IPS-NIHi7 (cell line): ENCODE measurements at regions not wholly inside any gene's neighbourhood (a gene's known extent, or its start where the extent isn't known, plus 50 kb on each side); places are given as distances from the start of the nearest gene placed in this dataset.
"Not testable (repeated sequence)": the region's sequence is repeated elsewhere in the genome, so short reads cannot be mapped to it uniquely, and the experiment has no call there.

Source experiments
- DNase-seq: peaks from one replicate; pipeline ENCODE4 v3.0.0; 2012; ENCODE audit warnings: mixed read lengths; ENCODE audit errors: extremely low spot score

- DNase-seq, result no peak
Measured at GRCh38 chr9:129435988-129436717, 184.7 kb downstream of the C9orf50 start.

DNA sequence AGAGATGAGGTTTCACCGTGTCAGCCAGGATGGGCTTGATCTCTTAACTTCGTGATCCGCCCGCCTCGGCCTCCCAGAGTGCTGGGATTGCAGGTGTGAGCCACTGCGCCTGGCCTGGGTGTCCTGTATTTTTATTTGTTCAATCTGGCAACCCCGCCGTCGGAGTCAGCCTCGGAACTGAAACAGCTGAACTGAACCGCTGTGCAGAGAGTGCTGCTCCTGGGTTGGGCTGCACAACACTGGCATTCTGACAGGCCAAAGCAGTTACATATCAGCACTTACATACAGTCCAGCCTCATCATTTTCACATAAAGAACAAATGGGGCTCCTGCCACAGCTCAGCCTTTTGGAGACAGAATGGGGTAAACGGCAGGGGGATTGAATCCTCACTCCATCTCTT lies 185.6 kb downstream of the C9orf50 start:
- no peak for DNase-seq

DNA sequence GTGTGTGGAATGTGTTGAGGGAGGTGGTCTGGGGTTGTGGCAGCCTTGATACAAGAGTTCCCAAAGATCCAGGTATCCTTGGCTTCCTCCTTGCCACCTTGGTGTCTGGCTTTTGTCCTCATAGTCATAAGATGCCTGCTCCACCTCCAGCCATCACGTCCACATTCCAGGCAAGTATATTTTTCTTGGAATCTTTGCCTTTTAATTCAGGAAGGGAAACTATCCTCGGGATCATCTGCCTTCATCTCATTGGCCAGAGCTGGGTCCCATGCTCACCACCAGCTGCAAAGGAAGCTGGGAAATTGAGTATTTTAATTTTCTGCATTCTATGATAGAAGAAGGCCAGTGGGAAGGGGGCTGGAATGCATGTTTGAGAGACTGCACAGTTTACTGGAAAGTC lies 186.7 kb downstream of the C9orf50 start:
- no peak for DNase-seq

DNA sequence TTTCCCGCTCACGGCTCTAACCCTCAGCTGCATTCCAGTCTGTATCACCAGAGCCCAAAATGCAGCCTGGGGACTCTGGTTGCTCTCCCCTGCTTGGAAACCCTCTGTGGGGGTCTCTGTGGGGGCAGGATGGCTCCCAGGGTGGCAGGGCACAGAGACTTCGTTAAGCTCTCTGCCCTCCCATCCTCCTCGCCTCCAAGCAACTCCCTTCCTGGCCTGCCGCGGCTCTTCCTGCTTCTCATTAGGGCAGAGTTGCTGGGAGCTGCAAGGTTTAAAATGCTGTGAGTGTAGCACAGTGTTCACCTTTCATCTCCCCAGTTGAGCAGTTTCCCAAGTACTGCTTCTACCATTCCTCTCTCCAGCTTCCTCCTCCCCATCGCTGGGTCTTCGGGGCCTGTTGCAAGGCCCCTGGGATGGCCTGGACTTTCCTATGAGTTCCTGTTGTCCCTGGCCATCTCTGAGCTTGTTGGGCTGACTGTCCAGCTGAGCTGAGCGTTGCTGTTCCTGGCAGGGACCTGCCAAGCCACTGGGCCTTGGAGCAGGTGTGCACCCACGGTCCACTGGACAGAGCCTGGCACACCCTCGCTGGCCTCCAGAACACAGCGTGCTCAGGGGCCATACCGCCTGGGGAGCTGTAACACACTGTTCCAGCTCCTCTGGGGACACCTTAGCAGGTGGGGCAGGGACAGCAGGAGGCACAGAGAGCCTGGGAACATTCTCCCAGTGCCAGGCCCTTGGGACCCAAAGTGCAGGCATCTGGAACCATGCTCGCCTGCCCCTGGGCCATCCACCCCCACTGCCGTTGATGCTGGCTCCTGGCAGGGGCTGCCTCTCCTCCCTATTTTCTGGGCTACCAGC lies 188.4 kb downstream of the C9orf50 start:
- DNase-seq, result no peak

DNA sequence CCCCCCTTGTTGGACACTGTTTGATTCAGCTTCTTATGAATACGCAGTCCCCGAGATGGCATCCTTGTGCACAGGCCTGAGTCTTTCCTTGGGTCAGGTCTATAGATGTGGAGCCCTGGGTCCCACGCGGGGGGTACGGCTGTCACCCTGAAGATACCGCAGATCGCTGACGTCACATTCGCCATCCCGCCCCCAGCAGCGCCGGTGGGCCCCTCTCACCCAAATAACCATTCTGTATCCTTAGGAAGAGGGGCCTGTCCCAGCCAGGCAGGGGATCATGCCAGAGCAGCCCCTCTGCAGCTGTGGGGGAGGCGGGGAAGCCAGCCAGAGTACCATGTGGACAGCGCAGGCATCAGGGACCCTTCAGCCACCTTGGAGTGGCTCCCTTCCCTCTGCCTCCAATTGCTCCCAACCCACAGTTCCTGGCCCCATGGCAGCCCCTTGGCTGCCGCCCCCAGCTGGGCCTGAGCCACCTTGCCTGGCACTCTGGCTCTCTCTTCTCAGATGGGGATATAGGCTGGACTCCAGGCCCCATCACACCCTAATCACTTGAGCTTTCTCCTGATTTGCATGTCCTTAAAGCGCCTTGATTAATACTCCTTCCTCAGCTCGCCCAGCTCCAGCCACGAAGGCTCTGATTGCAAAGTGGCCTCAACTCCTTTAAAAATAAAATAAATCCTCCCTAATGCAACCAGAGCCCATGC lies 189.8 kb downstream of the C9orf50 start:
- DNase-seq, result no peak

DNA sequence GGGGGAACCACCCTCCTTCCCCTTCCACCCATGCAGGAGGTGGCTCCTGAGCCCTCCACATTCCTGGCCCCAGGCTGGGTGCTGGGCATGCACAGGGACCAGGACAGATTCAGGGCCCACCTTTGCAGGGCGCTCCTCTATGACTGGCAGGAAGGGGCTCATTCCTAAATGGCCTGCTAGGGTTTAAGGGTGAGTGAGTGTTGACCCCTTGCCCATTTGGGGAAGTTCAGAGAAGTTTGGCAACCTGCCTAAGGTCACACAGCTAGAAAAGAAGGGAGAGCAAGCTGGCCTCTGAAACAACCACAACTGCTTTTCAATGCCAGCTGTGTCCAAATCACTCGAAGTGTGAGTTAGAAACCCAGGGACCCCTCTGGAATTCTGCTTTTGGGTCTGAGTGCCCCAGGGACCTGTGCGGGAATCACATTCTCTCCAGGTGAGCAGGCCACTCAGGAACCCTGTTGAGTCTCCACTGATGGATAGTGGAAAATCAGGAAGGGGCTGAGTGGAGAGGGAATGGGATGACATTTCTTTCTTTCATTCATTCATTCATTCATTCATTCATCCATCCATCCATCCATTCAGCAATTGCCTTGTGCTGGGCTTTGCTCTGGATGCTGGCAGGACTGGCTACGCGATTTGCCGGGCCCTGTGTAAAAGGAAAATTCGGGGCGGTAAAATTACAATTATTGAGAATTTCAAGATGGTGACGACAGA lies 191.9 kb downstream of the C9orf50 start:
- no peak for DNase-seq

DNA sequence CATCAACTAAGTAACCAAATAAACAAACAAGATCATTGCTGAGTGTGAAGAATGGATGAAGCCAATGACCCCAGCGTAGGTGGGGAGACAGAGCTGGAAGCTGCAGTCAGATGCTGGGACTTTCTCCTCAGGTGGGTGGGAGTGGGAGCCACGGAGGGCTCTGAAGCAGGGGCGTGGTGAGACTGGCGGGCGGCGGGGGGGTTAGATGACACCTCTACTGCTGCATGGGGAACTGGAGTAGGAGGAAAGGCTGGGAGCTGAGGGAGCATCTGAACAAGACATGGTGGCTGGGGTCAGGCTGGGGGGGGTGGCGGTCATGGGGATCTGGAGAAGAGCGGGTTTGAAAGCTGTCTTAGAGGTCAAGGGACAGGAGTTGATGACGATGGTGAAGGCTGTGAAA lies 193.8 kb downstream of the C9orf50 start:
- no peak for DNase-seq

DNA sequence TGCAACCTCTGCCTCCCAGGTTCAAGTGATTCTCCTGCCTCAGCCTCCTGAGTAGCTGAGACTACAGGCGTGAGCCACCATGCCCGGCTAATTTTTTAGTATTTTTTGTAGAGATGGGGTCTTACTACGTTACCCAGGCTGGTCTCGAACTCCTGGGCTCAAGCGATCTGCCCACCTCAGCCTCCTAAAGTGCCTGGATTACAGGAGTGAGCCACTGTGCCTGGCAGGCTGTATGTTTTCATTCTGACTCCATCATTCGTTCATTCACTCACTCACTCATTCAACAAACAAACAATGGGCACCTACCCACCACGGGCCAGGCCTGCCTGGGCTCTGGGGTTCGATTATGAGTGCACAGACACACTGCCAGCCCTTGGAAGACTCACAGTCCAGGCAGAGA lies 197.1 kb downstream of the C9orf50 start:
- DNase-seq, result not testable (repeated sequence)

DNA sequence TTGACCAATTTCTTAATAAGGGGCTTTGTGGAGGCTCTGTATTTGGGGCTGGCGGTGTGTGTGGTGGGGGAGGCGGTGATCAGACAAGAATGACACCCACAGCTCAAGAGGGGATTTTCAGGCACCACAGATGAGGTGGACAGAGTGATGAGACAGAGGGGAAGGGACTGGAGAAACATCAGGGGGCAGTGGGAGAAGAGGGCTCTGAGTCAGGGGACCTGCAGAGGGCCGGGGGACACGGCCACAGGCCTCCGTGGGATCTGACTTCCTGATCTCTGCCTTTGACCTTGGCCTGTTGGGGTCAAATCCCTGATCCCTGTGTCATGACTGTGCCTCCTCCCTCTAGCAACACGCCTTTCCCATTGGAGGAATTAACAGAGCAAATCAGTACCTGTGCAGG lies 197.7 kb downstream of the C9orf50 start:
- DNase-seq, result no peak

DNA sequence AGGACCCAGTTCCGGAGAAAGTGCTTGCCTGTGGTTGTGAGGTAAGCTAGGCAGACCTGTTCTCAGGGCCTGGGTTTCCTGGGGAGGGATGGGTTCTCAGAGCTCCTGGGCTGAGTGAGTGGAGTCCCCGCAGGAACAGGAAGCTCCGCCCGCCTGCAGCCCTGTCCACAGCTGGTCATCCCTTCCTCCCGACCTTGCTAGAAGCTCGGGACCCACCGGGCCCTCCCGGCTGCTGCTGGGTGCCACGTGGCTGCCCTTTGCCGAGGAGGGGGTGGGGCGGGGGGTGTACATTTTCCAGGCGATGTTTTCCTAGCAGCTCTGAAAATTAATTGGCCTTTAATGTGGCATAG lies 198.1 kb downstream of the C9orf50 start:
- DNase-seq, result no peak

DNA sequence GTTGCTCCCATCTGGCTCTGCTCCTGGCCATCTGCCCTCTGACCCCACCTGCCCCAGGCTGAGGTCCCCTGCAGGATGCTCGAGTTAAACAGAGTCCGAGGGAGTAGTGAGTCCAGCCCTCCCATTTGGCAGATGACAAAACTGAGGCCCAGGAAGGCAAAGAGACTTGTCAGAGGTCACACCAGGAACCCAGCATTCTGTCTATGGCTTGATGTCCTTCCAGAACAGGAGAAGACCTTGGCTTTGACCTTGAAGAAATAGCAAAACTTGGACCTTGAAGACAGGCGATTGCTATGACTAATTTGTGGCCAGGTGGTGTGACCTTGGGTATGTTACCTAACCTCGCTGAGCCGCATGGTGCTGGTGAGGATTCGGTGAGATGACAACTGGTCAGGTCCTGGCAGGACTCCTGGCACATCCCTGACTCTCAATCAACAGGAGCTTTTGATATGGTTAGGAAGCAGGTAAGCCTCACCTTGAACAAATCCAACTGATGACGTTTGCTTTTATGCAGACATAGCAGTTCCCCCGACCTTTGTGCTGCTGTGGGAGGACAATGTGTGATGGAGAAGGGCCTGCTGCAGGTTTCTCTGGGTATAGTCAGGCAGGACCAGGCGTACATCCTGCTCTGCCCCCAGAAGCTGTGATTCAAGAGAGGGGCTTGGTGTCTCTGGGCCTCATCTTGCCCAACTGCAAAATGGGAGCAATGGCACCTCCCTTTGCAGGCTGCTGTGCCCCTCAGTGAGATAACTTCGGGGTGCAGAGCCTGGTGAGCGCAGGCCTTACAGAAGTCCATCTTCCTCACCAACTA lies 198.7 kb downstream of the C9orf50 start:
- no peak for DNase-seq

GRCh38 chr9:129421371-129421770 lies 199.5 kb downstream of the C9orf50 start:
- DNase-seq, result no peak

DNA sequence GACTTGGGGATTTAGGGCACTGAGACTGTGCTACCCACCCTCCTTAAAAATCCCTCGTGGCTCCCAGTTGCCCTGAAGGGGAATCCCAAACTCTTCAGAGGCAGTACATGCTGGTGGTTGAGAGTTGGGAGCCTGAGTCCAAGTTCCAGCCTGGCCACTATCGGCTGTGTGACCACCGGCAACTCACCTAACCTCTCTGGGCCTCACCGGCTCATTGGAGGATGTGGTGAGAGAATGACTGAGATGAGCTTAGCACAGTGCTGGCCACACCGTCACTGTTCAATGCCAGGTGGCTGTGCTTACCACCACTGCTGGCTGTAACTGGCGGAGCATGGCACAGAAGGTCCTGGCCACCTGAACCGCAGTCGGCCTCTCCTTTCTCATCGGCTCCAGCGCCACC lies 200.2 kb downstream of the C9orf50 start:
- DNase-seq, result no peak

DNA sequence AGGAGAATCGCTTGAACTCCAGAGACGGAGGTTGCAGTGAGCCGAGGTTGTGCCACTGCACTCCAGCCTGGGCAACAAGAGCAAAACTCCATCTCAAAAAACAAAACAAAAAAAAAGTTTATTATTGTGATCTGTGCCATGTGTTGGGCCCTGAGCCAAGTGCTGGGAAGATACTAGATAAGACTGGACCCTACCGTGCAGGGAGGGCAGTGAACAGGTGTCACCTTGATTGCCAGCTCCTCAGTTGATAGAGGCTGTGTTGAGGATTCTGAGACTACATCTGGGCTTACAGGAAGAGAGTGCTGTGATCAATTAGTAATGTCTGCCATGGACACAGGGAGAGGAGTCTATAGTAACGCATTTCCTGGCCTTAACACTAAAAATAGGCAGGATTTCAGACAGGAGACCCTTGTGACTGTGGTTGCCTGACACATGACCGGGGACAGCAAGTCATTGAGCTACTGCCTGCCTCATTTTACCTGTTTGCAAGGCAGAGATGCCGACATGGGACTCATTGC lies 201.5 kb downstream of the C9orf50 start:
- no peak for DNase-seq

DNA sequence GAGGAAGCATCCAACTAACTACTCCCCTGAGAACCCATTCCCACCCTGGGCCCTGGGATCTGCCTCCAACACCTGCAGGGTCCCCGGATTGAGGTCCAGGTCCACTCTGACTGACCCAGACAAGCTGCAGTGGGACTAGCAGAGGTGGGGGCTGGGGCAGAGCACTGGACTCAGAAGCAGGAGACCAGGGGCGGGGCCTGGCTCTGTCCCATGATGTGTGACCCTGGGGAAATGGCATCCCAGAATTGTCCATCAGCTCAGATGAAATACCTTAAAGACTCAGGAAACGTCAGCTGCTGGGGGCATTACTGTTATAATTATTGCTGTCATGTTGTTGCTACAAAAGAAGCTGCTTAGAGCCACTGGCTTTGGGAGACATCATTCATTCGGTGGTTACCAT lies 202.4 kb downstream of the C9orf50 start:
- DNase-seq, result no peak

GRCh38 chr9:129416821-129417539 lies 203.9 kb downstream of the C9orf50 start:
- no peak for DNase-seq

DNA sequence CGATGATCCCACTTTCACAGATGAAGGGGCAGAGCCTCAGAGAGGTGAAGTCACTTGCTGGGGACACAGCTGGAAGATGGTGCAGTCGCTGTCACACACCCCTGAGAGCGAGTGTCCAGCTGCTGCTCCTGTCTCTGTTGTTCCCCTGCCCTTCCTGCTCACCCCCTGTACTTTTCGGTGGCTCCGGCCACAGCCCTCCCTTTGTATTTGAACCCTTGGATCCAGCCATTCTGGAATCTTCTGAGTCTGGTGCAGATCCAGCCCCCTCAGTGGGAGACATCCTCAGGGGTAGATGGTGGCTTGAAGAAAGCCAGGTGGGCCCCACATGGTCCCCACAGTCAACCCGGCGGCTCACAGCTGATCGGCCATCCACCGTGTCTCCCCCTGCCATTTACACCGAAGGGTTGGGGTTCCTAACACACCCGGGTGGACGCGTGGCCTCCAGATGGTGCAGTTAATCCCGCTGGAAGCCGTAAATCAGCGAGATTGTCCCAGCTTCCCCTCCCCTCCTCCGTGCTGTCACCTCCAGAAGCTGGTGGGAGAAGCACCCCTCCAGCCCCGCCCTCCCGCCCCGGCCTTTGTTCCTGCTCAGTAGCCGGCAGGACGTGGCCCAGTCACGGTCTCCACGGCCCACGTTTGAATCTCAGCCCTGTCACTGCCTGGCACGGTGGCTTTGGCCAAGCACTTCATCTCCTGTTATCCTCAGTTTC lies 204.8 kb downstream of the C9orf50 start:
- DNase-seq, result no peak

DNA sequence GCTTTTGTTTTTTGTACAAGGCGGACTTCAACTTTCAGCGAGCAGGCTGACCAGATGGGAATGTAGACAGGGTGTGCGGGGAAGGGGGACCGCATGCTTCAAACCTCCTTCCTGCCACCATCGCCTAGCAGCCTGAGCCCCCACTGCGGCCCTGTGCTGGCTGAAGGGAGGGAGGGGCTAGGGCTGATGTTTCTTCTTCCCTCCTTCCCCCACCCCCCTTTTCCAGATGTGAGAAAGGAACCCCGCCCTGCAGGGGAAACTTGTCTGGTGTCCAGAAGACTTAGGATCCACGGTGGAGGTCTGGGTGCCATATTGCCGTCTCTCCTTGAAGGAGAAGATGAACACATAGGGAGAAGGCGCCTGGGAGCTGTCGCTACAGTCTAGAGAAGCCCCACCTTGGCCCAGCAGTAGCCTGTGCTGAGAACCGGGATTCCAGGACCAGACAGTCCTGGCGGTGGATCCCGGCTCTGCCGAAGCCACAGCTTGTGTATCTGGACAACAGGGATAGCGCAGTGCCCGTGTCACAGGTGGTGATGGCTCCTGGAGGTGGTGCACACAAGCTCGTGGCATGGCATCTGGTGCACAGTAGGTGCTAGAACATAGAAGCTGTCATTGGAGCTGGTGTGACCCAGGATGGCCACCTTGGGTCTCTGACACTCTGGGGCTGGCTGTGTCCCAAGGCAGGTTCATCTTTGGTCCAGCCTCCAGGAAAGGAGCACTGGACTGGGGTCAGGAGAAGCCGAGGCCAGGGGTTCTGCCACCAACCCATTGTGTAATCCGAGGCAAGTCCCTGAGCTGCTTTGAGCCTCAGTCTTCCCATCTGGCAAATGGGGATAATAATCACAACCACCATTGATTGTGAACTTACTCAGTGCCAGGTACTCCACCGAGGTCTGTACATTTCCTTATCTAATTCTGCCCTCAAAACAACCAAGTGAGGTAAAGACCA lies 205.6 kb downstream of the C9orf50 start:
- no peak for DNase-seq
